GM23248 (cell line): ENCODE measurements at regions not wholly inside any gene's neighbourhood (a gene's known extent, or its start where the extent isn't known, plus 50 kb on each side); places are given as distances from the start of the nearest gene placed in this dataset.

Experiments used
- DNase-seq: peaks from one replicate; pipeline ENCODE4 v3.0.0-alpha.2; 2015
- H2AFZ ChIP-seq: fragments of 200-600 bp; sonication (generic); 2 replicates; pipeline ENCODE4 v1.6.1; 2016; ENCODE audit warnings: antibody characterized with exemption
- H3F3A ChIP-seq: fragments of 200-600 bp; sonication (generic); 2 replicates; pipeline ENCODE4 v1.6.1; 2016; ENCODE audit warnings: mild to moderate bottlenecking, antibody characterized with exemption, mixed run types; ENCODE audit not compliant: insufficient read depth
- H3K27ac ChIP-seq: fragments of 200-600 bp; sonication (generic); 2 replicates; pipeline ENCODE4 v1.5.1; 2016; ENCODE audit warnings: mild to moderate bottlenecking
- H3K27me3 ChIP-seq: fragments of 200-600 bp; sonication (generic); replicated peaks from 2 replicates; pipeline ENCODE4 v1.6.1; 2016; ENCODE audit warnings: mild to moderate bottlenecking; ENCODE audit not compliant: insufficient read depth
- H3K36me3 ChIP-seq: fragments of 200-600 bp; sonication (generic); 2 replicates; pipeline ENCODE4 v1.6.1; 2016; ENCODE audit warnings: low read depth, mild to moderate bottlenecking
- H3K4me1 ChIP-seq: fragments of 200-600 bp; sonication (generic); 2 replicates; pipeline ENCODE4 v1.6.1; 2016; ENCODE audit warnings: mild to moderate bottlenecking; ENCODE audit not compliant: insufficient read depth
- H3K4me2 ChIP-seq: fragments of 200-600 bp; sonication (generic); one replicate; pipeline ENCODE4 v1.6.1; 2016; ENCODE audit warnings: mild to moderate bottlenecking; ENCODE audit not compliant: unreplicated experiment
- H3K4me3 ChIP-seq: fragments of 200-600 bp; sonication (generic); 2 replicates; pipeline ENCODE4 v1.5.1; 2016; ENCODE audit warnings: mild to moderate bottlenecking
- H3K79me2 ChIP-seq: fragments of 200-600 bp; sonication (generic); 2 replicates; pipeline ENCODE4 v1.6.1; 2016; ENCODE audit warnings: mild to moderate bottlenecking; ENCODE audit not compliant: insufficient read depth
- H3K9ac ChIP-seq: fragments of 200-600 bp; sonication (generic); 2 replicates; pipeline ENCODE4 v1.6.1; 2016; ENCODE audit warnings: mild to moderate bottlenecking
- H3K9me2 ChIP-seq: fragments of 200-600 bp; sonication (generic); 2 replicates; pipeline ENCODE4 v1.6.1; 2016; ENCODE audit warnings: mixed run types, mild to moderate bottlenecking, moderate library complexity; ENCODE audit not compliant: insufficient read depth
- H3K9me3 ChIP-seq: fragments of 200-600 bp; sonication (generic); one replicate; pipeline ENCODE4 v1.6.1; 2017; ENCODE audit warnings: low read depth
- H4K20me1 ChIP-seq: fragments of 200-600 bp; sonication (generic); 2 replicates; pipeline ENCODE4 v1.6.0; 2016; ENCODE audit not compliant: insufficient read depth
- EZH2 ChIP-seq: fragments of 200-600 bp; sonication (generic); IDR thresholded peaks from 2 replicates; pipeline ENCODE4 v1.6.1; 2018; ENCODE audit warnings: antibody characterized with exemption, mild to moderate bottlenecking; ENCODE audit not compliant: insufficient read depth, poor library complexity, severe bottlenecking
- EZH2phosphoT487 ChIP-seq: fragments of 200-600 bp; sonication (generic); IDR thresholded peaks from 2 replicates; pipeline ENCODE4 v1.6.1; 2018; ENCODE audit warnings: antibody characterized with exemption, moderate library complexity, mild to moderate bottlenecking, low read depth; ENCODE audit not compliant: insufficient read depth
- WGBS, 2 experiments: methylation state at CpG; one replicate each; pipeline ENCODE4 v1.1.6; 2015 to 2017; ENCODE audit warnings: low lambda C conversion rate in 2 of 2, low coverage in 1 of 2; ENCODE audit errors: missing lambda C conversion rate in 2 of 2; 5-methylcytosine and 5-hydroxymethylcytosine counted together
- in situ Hi-C: fragments of 300-500 bp; cut with MboI; formaldehyde crosslinking; loops from 2 replicates; pipeline ENCODE4 v1.15.0; 2020

GRCh38 chr7:133180717-133181116 lies 72.2 kb upstream of the EXOC4 start:
- no peaks in the 10 kb centered on the region for H4K20me1 ChIP-seq
- TF ChIP-seq EZH2 (no peak), EZH2phosphoT487 (no peak)
- no peak overlapping the region for H2AFZ ChIP-seq
- H3K36me3 ChIP-seq = no peaks in the 10 kb centered on the region
- no peak overlapping the region for H3K27ac ChIP-seq
- H3K4me1 ChIP-seq = no peaks in the 10 kb centered on the region
- no peaks in the 10 kb centered on the region for H3K9me2 ChIP-seq
- H3K79me2 ChIP-seq = no peaks in the 10 kb centered on the region
- DNase-seq = no peak
- H3K4me2 ChIP-seq = no peak overlapping the region
- no peaks in the 10 kb centered on the region for H3K27me3 ChIP-seq
- in situ Hi-C loops = no loop called here
- no peaks in the 10 kb centered on the region for H3K9me3 ChIP-seq
- H3K9ac ChIP-seq = no peak overlapping the region
- H3F3A ChIP-seq = no peaks in the 10 kb centered on the region
- no peak overlapping the region for H3K4me3 ChIP-seq
- WGBS, 2 experiments = 29 to 40% methylated on average over 4 of the region's 4 CpGs

- Histone ChIP-seq H3K36me3 (no peaks in the 10 kb centered on the region), H3K4me3 (no peak overlapping the region), H3K27ac (no peak overlapping the region), H3K9me2 (no peaks in the 10 kb centered on the region), H3K4me1 (no peaks in the 10 kb centered on the region), H3K27me3 (no peaks in the 10 kb centered on the region), H3K9ac (no peak overlapping the region), H3K79me2 (no peaks in the 10 kb centered on the region), H3K9me3 (no peaks in the 10 kb centered on the region), H3F3A (no peaks in the 10 kb centered on the region), H3K4me2 (no peak overlapping the region), H4K20me1 (no peaks in the 10 kb centered on the region), H2AFZ (no peak overlapping the region)
- no peak for DNase-seq
- in situ Hi-C loops = no loop called here
- no peak for TF ChIP-seq EZH2phosphoT487
- TF ChIP-seq EZH2 = no peak
- 50 to 59% methylated on average over 10 of the region's 10 CpGs for WGBS, 2 experiments
Measured at GRCh38 chr7:133183042-133183794, 69.7 kb upstream of the EXOC4 start.

- TF ChIP-seq EZH2phosphoT487 = no peak
- no peak for TF ChIP-seq EZH2
- Histone ChIP-seq H3K4me2 (no peak overlapping the region), H3K9ac (no peak overlapping the region), H2AFZ (no peak overlapping the region), H3K9me2 (no peaks in the 10 kb centered on the region), H3F3A (no peaks in the 10 kb centered on the region), H3K79me2 (no peaks in the 10 kb centered on the region), H3K9me3 (no peaks in the 10 kb centered on the region), H3K4me1 (no peaks in the 10 kb centered on the region), H3K27me3 (no peaks in the 10 kb centered on the region), H3K4me3 (no peak overlapping the region), H4K20me1 (no peaks in the 10 kb centered on the region), H3K36me3 (no peaks in the 10 kb centered on the region), H3K27ac (no peak overlapping the region)
- no peak for DNase-seq
- 16 to 20% methylated on average over 2 of the region's 2 CpGs for WGBS, 2 experiments
- in situ Hi-C loops = no loop called here
Measured at GRCh38 chr7:133183969-133184368, 68.9 kb upstream of the EXOC4 start.

- in situ Hi-C loops = no loop called here
Measured at GRCh38 chr7:133185512-133185911, 67.4 kb upstream of the EXOC4 start.

More at GRCh38 chr7:133185512-133185911, 67.4 kb upstream of the EXOC4 start:
- H3F3A ChIP-seq = no peaks in the 10 kb centered on the region
- no peaks in the 10 kb centered on the region for H3K36me3 ChIP-seq
- no peaks in the 10 kb centered on the region for H4K20me1 ChIP-seq
- no peaks in the 10 kb centered on the region for H3K9me2 ChIP-seq
- DNase-seq = no peak
- H3K4me3 ChIP-seq = no peak overlapping the region
- no peak overlapping the region for H2AFZ ChIP-seq
- no peaks in the 10 kb centered on the region for H3K4me1 ChIP-seq
- no peaks in the 10 kb centered on the region for H3K9me3 ChIP-seq
- H3K27me3 ChIP-seq = no peaks in the 10 kb centered on the region
- no peak overlapping the region for H3K9ac ChIP-seq
- no peaks in the 10 kb centered on the region for H3K79me2 ChIP-seq
- TF ChIP-seq EZH2 (no peak), EZH2phosphoT487 (no peak)
- H3K27ac ChIP-seq = no peak overlapping the region
- no peak overlapping the region for H3K4me2 ChIP-seq
- 5 to 8% methylated on average over 1 of the region's 1 CpG for WGBS, 2 experiments
